NB4 (cell line): ENCODE measurements at regions not wholly inside any gene's neighbourhood (a gene's known extent, or its start where the extent isn't known, plus 50 kb on each side); places are given as distances from the start of the nearest gene placed in this dataset.

Source experiments
- MYC ChIP-seq: IDR thresholded peaks from 2 replicates; pipeline ENCODE4 v1.6.1; 2011; ENCODE audit warnings: low read depth, low read length
- POLR2A ChIP-seq: IDR thresholded peaks from 2 replicates; pipeline ENCODE4 v1.6.1; 2011; ENCODE audit warnings: mild to moderate bottlenecking; ENCODE audit not compliant: insufficient read length; ENCODE audit errors: extremely low read depth
- TF ChIP-seq, protein P1 (sequence below): IDR thresholded peaks from one replicate; pipeline ENCODE4 v1.5.1; 2012; ENCODE audit warnings: low read depth, low read length

DNA sequence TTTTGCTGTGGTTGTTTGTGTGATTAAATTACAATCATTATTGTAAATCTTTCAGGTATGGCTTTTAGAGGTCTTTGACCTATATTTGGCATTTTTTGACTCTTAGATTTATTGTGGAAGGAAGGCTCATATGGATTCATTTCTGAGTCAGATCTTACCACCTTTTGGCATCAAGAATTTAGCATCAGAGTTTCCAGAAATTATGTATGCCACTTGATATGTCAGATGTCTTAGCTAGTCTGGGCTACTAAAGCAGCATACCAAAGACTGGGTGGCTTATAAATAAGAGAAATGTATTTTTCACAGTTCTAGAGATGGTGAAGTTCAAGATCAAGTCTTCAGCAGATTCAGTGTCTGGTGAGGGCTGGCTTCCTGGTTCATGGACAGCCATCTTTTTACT, 129.5 kb upstream of the PZP start:
- TF ChIP-seq POLR2A: no peak
- TF ChIP-seq, protein P1, sequence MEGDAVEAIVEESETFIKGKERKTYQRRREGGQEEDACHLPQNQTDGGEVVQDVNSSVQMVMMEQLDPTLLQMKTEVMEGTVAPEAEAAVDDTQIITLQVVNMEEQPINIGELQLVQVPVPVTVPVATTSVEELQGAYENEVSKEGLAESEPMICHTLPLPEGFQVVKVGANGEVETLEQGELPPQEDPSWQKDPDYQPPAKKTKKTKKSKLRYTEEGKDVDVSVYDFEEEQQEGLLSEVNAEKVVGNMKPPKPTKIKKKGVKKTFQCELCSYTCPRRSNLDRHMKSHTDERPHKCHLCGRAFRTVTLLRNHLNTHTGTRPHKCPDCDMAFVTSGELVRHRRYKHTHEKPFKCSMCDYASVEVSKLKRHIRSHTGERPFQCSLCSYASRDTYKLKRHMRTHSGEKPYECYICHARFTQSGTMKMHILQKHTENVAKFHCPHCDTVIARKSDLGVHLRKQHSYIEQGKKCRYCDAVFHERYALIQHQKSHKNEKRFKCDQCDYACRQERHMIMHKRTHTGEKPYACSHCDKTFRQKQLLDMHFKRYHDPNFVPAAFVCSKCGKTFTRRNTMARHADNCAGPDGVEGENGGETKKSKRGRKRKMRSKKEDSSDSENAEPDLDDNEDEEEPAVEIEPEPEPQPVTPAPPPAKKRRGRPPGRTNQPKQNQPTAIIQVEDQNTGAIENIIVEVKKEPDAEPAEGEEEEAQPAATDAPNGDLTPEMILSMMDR: no peak
- no peak for TF ChIP-seq MYC
